SK-N-SH (cell line): ENCODE measurements at regions not wholly inside any gene's neighbourhood (a gene's known extent, or its start where the extent isn't known, plus 50 kb on each side); places are given as distances from the start of the nearest gene placed in this dataset.

Experiments
- CTCF ChIA-PET: fragments of 300-600, 350-600 bp; formaldehyde crosslinking; extraction: SDS; loops from one replicate; lab custom pipeline; 2021; lab: Yijun Ruan, JAX
- POLR2A ChIA-PET: fragments of 350-600 bp; sonication (Branson Sonifier 250); formaldehyde crosslinking; extraction: SDS; loops from one replicate; lab custom pipeline; 2020; ENCODE audit warnings: antibody characterized with exemption, inconsistent platforms; lab: Yijun Ruan, JAX
- DNase-seq: peaks from one replicate; pipeline ENCODE4 v3.0.0; 2012
- H2AFZ ChIP-seq: fragments of 200-600 bp; sonication (generic); 2 replicates; pipeline ENCODE4 v1.8.1; 2016; ENCODE audit warnings: antibody characterized with exemption, mild to moderate bottlenecking, low read depth
- H3F3A ChIP-seq: fragments of 200-600 bp; sonication (generic); replicated peaks from 2 replicates; pipeline ENCODE3; 2016; ENCODE audit warnings: antibody characterized with exemption, mild to moderate bottlenecking; ENCODE audit not compliant: insufficient read depth
- H3K27ac ChIP-seq, 2 experiments: fragments of 200-500 bp in 1 of 2; fragments of 200-600 bp in 1 of 2; sonication (Bioruptor generic) in 1 of 2; sonication (generic), shearing (Covaris generic) in 1 of 2; 2 replicates each; pipeline versions ENCODE4 v1.5.1 to v1.6.1; 2014 to 2016; ENCODE audit warnings: low read depth in 2 of 2, inconsistent platforms in 1 of 2, low read length in 1 of 2, mild to moderate bottlenecking in 1 of 2, mixed read lengths in 1 of 2
- H3K27me3 ChIP-seq: fragments of 200-600 bp; sonication (generic), shearing (Covaris generic); 2 replicates; pipeline ENCODE4 v1.6.1; 2016; ENCODE audit warnings: mixed run types; ENCODE audit not compliant: insufficient read depth
- H3K36me3 ChIP-seq, 2 experiments: fragments of 200-500 bp in 1 of 2; fragments of 200-600 bp in 1 of 2; sonication (Bioruptor generic) in 1 of 2; sonication (generic) in 1 of 2; replicated peaks in 1 of 2; 2 replicates each; pipeline versions ENCODE3 to v1.5.1; 2014 to 2016; ENCODE audit warnings: low read length in 1 of 2, mild to moderate bottlenecking in 1 of 2; ENCODE audit not compliant: insufficient read depth in 2 of 2, control insufficient read depth in 1 of 2
- H3K4me1 ChIP-seq, 2 experiments: fragments of 200-500 bp in 1 of 2; fragments of 200-600 bp in 1 of 2; sonication (Bioruptor generic) in 1 of 2; sonication (generic), shearing (Covaris generic) in 1 of 2; 2 replicates each; pipeline versions ENCODE4 v1.5.1 to v1.6.1; 2014 to 2016; ENCODE audit warnings: low read depth in 1 of 2, low read length in 1 of 2, mixed run types in 1 of 2; ENCODE audit not compliant: insufficient read depth in 2 of 2, control insufficient read depth in 1 of 2
- H3K4me2 ChIP-seq: fragments of 200-600 bp; sonication (generic), shearing (Covaris generic); 2 replicates; pipeline ENCODE4 v1.6.1; 2017; ENCODE audit warnings: mixed run types
- H3K4me3 ChIP-seq, 2 experiments: fragments of 200-500 bp in 1 of 2; fragments of 200-600 bp in 1 of 2; sonication (Bioruptor generic) in 1 of 2; sonication (generic), shearing (Covaris generic) in 1 of 2; 2 replicates each; pipeline versions ENCODE4 v1.5.1 to v1.8.1; 2014 to 2016; ENCODE audit warnings: low read depth in 2 of 2, inconsistent platforms in 1 of 2, low read length in 1 of 2, mild to moderate bottlenecking in 1 of 2, mixed read lengths in 1 of 2, moderate library complexity in 1 of 2
- H3K79me2 ChIP-seq: fragments of 200-600 bp; sonication (generic); 2 replicates; pipeline ENCODE4 v1.8.1; 2017; ENCODE audit warnings: mild to moderate bottlenecking; ENCODE audit not compliant: insufficient read depth
- H3K9ac ChIP-seq: fragments of 200-600 bp; sonication (generic); 2 replicates; pipeline ENCODE4 v1.6.1; 2017; ENCODE audit warnings: mixed run types
- H3K9me2 ChIP-seq: fragments of 200-600 bp; sonication (generic); 2 replicates; pipeline ENCODE4 v1.6.1; 2017; ENCODE audit warnings: mixed run types
- H3K9me3 ChIP-seq: fragments of 200-600 bp; sonication (generic); 2 replicates; pipeline ENCODE4 v1.6.1; 2017; ENCODE audit warnings: mixed run types, mild to moderate bottlenecking, moderate library complexity
- H4K20me1 ChIP-seq: fragments of 200-600 bp; sonication (generic); 2 replicates; pipeline ENCODE4 v1.6.1; 2017; ENCODE audit warnings: mild to moderate bottlenecking, mixed run types; ENCODE audit not compliant: insufficient read depth
- CTCF ChIP-seq: fragments of 200-600 bp; sonication (generic); IDR thresholded peaks from 2 replicates; pipeline ENCODE4 v1.6.1; 2017; ENCODE audit warnings: antibody characterized with exemption, mild to moderate bottlenecking, moderate library complexity
- EZH2phosphoT487 ChIP-seq: fragments of 200-600 bp; sonication (generic); IDR thresholded peaks from 2 replicates; pipeline ENCODE4 v1.6.1; 2017; ENCODE audit warnings: low read depth, mixed run types, mild to moderate bottlenecking, antibody characterized with exemption, moderate library complexity, borderline replicate concordance
- FOXJ3 ChIP-seq: sonication (generic); formaldehyde crosslinking; IDR thresholded peaks from 2 replicates; pipeline ENCODE4 v1.5.1; 2020; ENCODE audit warnings: mild to moderate bottlenecking, missing genetic modification reagents
- GABPA ChIP-seq: IDR thresholded peaks from 2 replicates; pipeline ENCODE4 v1.4.0; 2012; ENCODE audit warnings: low read depth, mild to moderate bottlenecking
- MEF2A ChIP-seq: IDR thresholded peaks from 2 replicates; pipeline ENCODE4 v1.4.0; 2012; ENCODE audit warnings: low read depth, borderline replicate concordance
- MXI1 ChIP-seq: IDR thresholded peaks from 2 replicates; pipeline ENCODE4 v1.6.1; 2012; ENCODE audit warnings: mild to moderate bottlenecking, low read depth, low read length, improper control_type of control experiment
- POLR2AphosphoS5 ChIP-seq: IDR thresholded peaks from 2 replicates; pipeline ENCODE4 v1.6.1; 2012; ENCODE audit warnings: low read depth, low read length
- YY1 ChIP-seq: IDR thresholded peaks from 2 replicates; pipeline ENCODE4 v1.4.0; 2012; ENCODE audit warnings: low read depth, mild to moderate bottlenecking
- ZBTB33 ChIP-seq: IDR thresholded peaks from 2 replicates; pipeline ENCODE4 v1.4.0; 2012; ENCODE audit warnings: low read depth, borderline replicate concordance
- WGBS: methylation state at CpG from one replicate; pipeline ENCODE4 v1.1.6; 2017; ENCODE audit warnings: low lambda C conversion rate; 5-methylcytosine and 5-hydroxymethylcytosine counted together

GRCh38 chr2:234287650-234288049 lies 209.2 kb downstream of the ARL4C start:
- ChIA-PET CTCF (interaction anchor here (0.9 to 3.2 kb wide), 8 partner anchors 11 to 257 kb away, joined by 3 to 21 read pairs (median 6); partner anchors contain the start of gene ARL4C), POLR2A (no interaction called here)
- 91% methylated on average over 3 of the region's 3 CpGs for WGBS
- no peak for TF ChIP-seq GABPA
- no peak for TF ChIP-seq MXI1
- TF ChIP-seq FOXJ3 = no peak
- no peak for TF ChIP-seq ZBTB33
- no peak for TF ChIP-seq CTCF
- H3K4me1 ChIP-seq = peaks cover 13 to 21% of the 10 kb centered on the region in 2 experiments; a peak in 2 of 4 replicates
- H3K27me3 ChIP-seq = no peaks in the 10 kb centered on the region
- DNase-seq = no peak
- H3K79me2 ChIP-seq = no peaks in the 10 kb centered on the region
- H2AFZ ChIP-seq = no peak overlapping the region
- H3K9ac ChIP-seq = no peak overlapping the region
- no peaks in the 10 kb centered on the region for H3K9me3 ChIP-seq
- H3K4me3 ChIP-seq = no peak overlapping the region
- H3K27ac ChIP-seq = no peak overlapping the region
- no peaks in the 10 kb centered on the region for H4K20me1 ChIP-seq
- no peaks in the 10 kb centered on the region for H3K9me2 ChIP-seq
- H3K36me3 ChIP-seq = no peaks in the 10 kb centered on the region
- peaks cover 8% of the 10 kb centered on the region for H3F3A ChIP-seq
- H3K4me2 ChIP-seq = no peak overlapping the region

- H3K9me2 ChIP-seq = no peaks in the 10 kb centered on the region
- no peak overlapping the region for H2AFZ ChIP-seq
- H4K20me1 ChIP-seq = no peaks in the 10 kb centered on the region
- no peaks in the 10 kb centered on the region for H3K79me2 ChIP-seq
- no peak overlapping the region for H3K9ac ChIP-seq
- no peak overlapping the region for H3K4me2 ChIP-seq
- no peak for DNase-seq
- H3F3A ChIP-seq = peaks cover 8% of the 10 kb centered on the region
- H3K36me3 ChIP-seq = no peaks in the 10 kb centered on the region
- H3K27me3 ChIP-seq = no peaks in the 10 kb centered on the region
- peaks cover 11 to 21% of the 10 kb centered on the region in 2 experiments; a peak in 2 of 4 replicates for H3K4me1 ChIP-seq
- no peak overlapping the region for H3K4me3 ChIP-seq
- TF ChIP-seq ZBTB33 (no peak), POLR2AphosphoS5 (no peak), EZH2phosphoT487 (no peak), YY1 (no peak), MEF2A (no peak)
- H3K9me3 ChIP-seq = no peaks in the 10 kb centered on the region
- H3K27ac ChIP-seq = peak overlapping the region in 1 of 2 experiments; percentile 42; a peak in 1 of 4 replicates
- 89% methylated on average over 2 of the region's 4 CpGs for WGBS
- ChIA-PET POLR2A (no interaction called here), CTCF (interaction anchor here (0.9 to 2.0 kb wide), 5 partner anchors 12 to 258 kb away, joined by 3 to 8 read pairs (median 4); partner anchors contain the start of gene ARL4C)
These were observed 209.9 kb downstream of the ARL4C start for GRCh38 chr2:234286956-234287355.
